Psoas muscle (tissue), 7 donors: ENCODE measurements at regions not wholly inside any gene's neighbourhood (a gene's known extent, or its start where the extent isn't known, plus 50 kb on each side); places are given as distances from the start of the nearest gene placed in this dataset.

Source experiments
- ATAC-seq, 4 donors: fragments of 200-7000 bp; cut with Tn5 transposase; one replicate each; pipeline ENCODE4 v1.9.1; 2020; ENCODE audit warnings: moderate library complexity in 3 of 4, mild to moderate bottlenecking in 2 of 4
- DNase-seq, 2 donors: peaks; one replicate each; pipeline ENCODE4 v3.0.0-alpha.2; 2020
- H3K27ac ChIP-seq: fragments of 200-600 bp; one replicate; pipeline ENCODE4 v1.8.0; 2022
- H3K27me3 ChIP-seq, 3 donors: fragments of 200-600 bp in 1 of 3; one replicate each; pipeline versions ENCODE4 v1.6.1 to v1.8.0; 2013 to 2022; ENCODE audit warnings: low read length in 2 of 3, mild to moderate bottlenecking in 2 of 3, moderate library complexity in 1 of 3; ENCODE audit not compliant: insufficient read depth in 3 of 3
- H3K36me3 ChIP-seq, 2 donors: fragments of 200-600 bp in 1 of 2; one replicate each; pipeline versions ENCODE4 v1.6.1 to v1.8.0; 2013 to 2022; ENCODE audit warnings: low read depth in 1 of 2, mild to moderate bottlenecking in 1 of 2, moderate library complexity in 1 of 2; ENCODE audit not compliant: insufficient read depth in 1 of 2
- H3K4me1 ChIP-seq: fragments of 200-600 bp; one replicate; pipeline ENCODE4 v1.8.0; 2022
- H3K4me3 ChIP-seq: fragments of 200-600 bp; one replicate; pipeline ENCODE4 v1.8.0; 2022; ENCODE audit warnings: mild to moderate bottlenecking
- H3K9me3 ChIP-seq: fragments of 200-600 bp; one replicate; pipeline ENCODE4 v1.8.0; 2022
- CTCF ChIP-seq: fragments of 200-600 bp; IDR thresholded peaks from one replicate; pipeline ENCODE4 v1.8.0; 2022; ENCODE audit warnings: antibody characterized with exemption
- WGBS, 3 donors: extraction: QIAGEN DNeasy Blood & Tissue Kit; methylation state at CpG; one replicate each; pipeline versions ENCODE4 v1.1.6 to v1.1.7; 2013; 5-methylcytosine and 5-hydroxymethylcytosine counted together
- intact Hi-C, 2 donors: fragments of 100-400 bp; cut with DNase I; formaldehyde crosslinking; loops; one replicate each; pipeline versions ENCODE4 v1.11.0 to v1.14.2; 2022
- donor health status: healthy with polysubstance abuse.
- donor health status: DM: no; HTN: no; CAD: no; lungs with moderate emphysema.
- donor health status: Bipolar disorder and iron deficiency.
- donor health status: healthy.
- donor health status: DM: yes; HTN: yes; CAD: no.
- donor health status: DM: no; HTN: no; CAD: no.
- donor health status: DM: yes; HTN: yes; CAD: no.

- no peaks in the 10 kb centered on the region for H3K9me3 ChIP-seq
- intact Hi-C loops: no loop called here
- H3K4me3 ChIP-seq: no peak overlapping the region
- no peak overlapping the region for H3K27ac ChIP-seq
- WGBS, 3 donors: 50 to 70% (median 58%) methylated on average over 1 of the region's 1 CpG
- H3K4me1 ChIP-seq: no peaks in the 10 kb centered on the region
- ATAC-seq (no peak), DNase-seq (no peak)
- no peaks in the 10 kb centered on the region for H3K36me3 ChIP-seq
- H3K27me3 ChIP-seq: no peaks in the 10 kb centered on the region
- no peak for TF ChIP-seq CTCF
These were observed 225.3 kb downstream of the SPRY2 start for GRCh38 chr13:80115616-80116015.

GRCh38 chr13:80113714-80114454 is 227.0 kb downstream of the SPRY2 start:
- Histone ChIP-seq H3K4me3 (no peak overlapping the region), H3K27ac (no peak overlapping the region), H3K27me3 (no peaks in the 10 kb centered on the region), H3K9me3 (no peaks in the 10 kb centered on the region), H3K4me1 (no peaks in the 10 kb centered on the region), H3K36me3 (no peaks in the 10 kb centered on the region)
- intact Hi-C loops: no loop called here
- no peak for DNase-seq
- 93 to 97% (median 95%) methylated on average over 2 of the region's 2 CpGs for WGBS, 3 donors
- no peak for TF ChIP-seq CTCF
- no peak for ATAC-seq

- Histone ChIP-seq H3K4me1 (no peaks in the 10 kb centered on the region), H3K27me3 (no peaks in the 10 kb centered on the region), H3K4me3 (no peak overlapping the region), H3K27ac (no peak overlapping the region), H3K9me3 (no peaks in the 10 kb centered on the region), H3K36me3 (no peaks in the 10 kb centered on the region)
- ATAC-seq (no peak), DNase-seq (no peak)
- no peak for TF ChIP-seq CTCF
- 32 to 66% (median 52%) methylated on average over 3 of the region's 3 CpGs for WGBS, 3 donors
- intact Hi-C loops: no loop called here
These were observed 231.6 kb downstream of the SPRY2 start for GRCh38 chr13:80109303-80109702.

GRCh38 chr13:80105350-80105749 is 235.6 kb downstream of the SPRY2 start:
- no peaks in the 10 kb centered on the region for H3K4me1 ChIP-seq
- intact Hi-C loops: no loop called here
- DNase-seq: no peak

More at GRCh38 chr13:80105350-80105749, 235.6 kb downstream of the SPRY2 start:
- no peak overlapping the region for H3K4me3 ChIP-seq
- no peak overlapping the region for H3K27ac ChIP-seq
- H3K9me3 ChIP-seq: no peaks in the 10 kb centered on the region
- no peak for ATAC-seq
- H3K36me3 ChIP-seq: no peaks in the 10 kb centered on the region
- no peak for TF ChIP-seq CTCF
- WGBS, 3 donors: 75 to 86% (median 81%) methylated on average over 2 of the region's 2 CpGs
- no peaks in the 10 kb centered on the region for H3K27me3 ChIP-seq
